H9 (cell line): ENCODE measurements at regions not wholly inside any gene's neighbourhood (a gene's known extent, or its start where the extent isn't known, plus 50 kb on each side); places are given as distances from the start of the nearest gene placed in this dataset.
A peak's percentile ranks its signal among the peaks of the same experiment; 100 is the strongest.

Source experiments
- DNase-seq: peaks from one replicate; pipeline ENCODE4 v3.0.0-alpha.2; 2017
- H2AFZ ChIP-seq: one replicate; pipeline ENCODE4 v1.6.1; 2013; ENCODE audit warnings: mild to moderate bottlenecking, low read length, control low read depth, moderate library complexity
- H2AK5ac ChIP-seq: 2 replicates; pipeline ENCODE4 v1.6.1; 2013; ENCODE audit warnings: low read length, control low read depth, mixed read lengths; ENCODE audit not compliant: insufficient read length
- H2BK120ac ChIP-seq: one replicate; pipeline ENCODE4 v1.6.1; 2013; ENCODE audit warnings: low read depth, mild to moderate bottlenecking, low read length, control low read depth, inconsistent platforms; ENCODE audit not compliant: poor library complexity, severe bottlenecking
- H2BK12ac ChIP-seq: 2 replicates; pipeline ENCODE4 v1.6.1; 2013; ENCODE audit warnings: low read length, control low read depth, mixed read lengths, low read depth; ENCODE audit not compliant: insufficient read length
- H2BK15ac ChIP-seq: 2 replicates; pipeline ENCODE4 v1.6.1; 2013; ENCODE audit warnings: low read depth, low read length, control low read depth
- H2BK20ac ChIP-seq: one replicate; pipeline ENCODE4 v1.6.1; 2013; ENCODE audit warnings: low read depth, mild to moderate bottlenecking, low read length, control low read depth, inconsistent platforms; ENCODE audit not compliant: poor library complexity, severe bottlenecking
- H2BK5ac ChIP-seq: 2 replicates; pipeline ENCODE4 v1.6.1; 2013; ENCODE audit warnings: low read length, control low read depth, mixed read lengths; ENCODE audit not compliant: insufficient read length
- H3K14ac ChIP-seq: 2 replicates; pipeline ENCODE4 v1.6.1; 2013; ENCODE audit warnings: low read length, control low read depth; ENCODE audit not compliant: insufficient read depth
- H3K18ac ChIP-seq: 2 replicates; pipeline ENCODE4 v1.6.1; 2013; ENCODE audit warnings: low read depth, mild to moderate bottlenecking, mixed read lengths, low read length, control low read depth; ENCODE audit not compliant: insufficient read length
- H3K23ac ChIP-seq: 2 replicates; pipeline ENCODE4 v1.6.1; 2013; ENCODE audit warnings: low read length, control low read depth, mixed read lengths, low read depth; ENCODE audit not compliant: insufficient read length
- H3K23me2 ChIP-seq: 2 replicates; pipeline ENCODE4 v1.6.1; 2013; ENCODE audit warnings: low read depth, mild to moderate bottlenecking, mixed read lengths, low read length, control low read depth; ENCODE audit not compliant: insufficient read length, poor library complexity, severe bottlenecking
- H3K27ac ChIP-seq: 2 replicates; pipeline ENCODE4 v1.5.1; 2013; ENCODE audit warnings: low read length, control low read depth, mixed read lengths, low read depth; ENCODE audit not compliant: insufficient read length
- H3K27me3 ChIP-seq: 2 replicates; pipeline ENCODE4 v1.6.1; 2013; ENCODE audit warnings: low read length, control low read depth, inconsistent platforms; ENCODE audit not compliant: insufficient read depth
- H3K4ac ChIP-seq: 2 replicates; pipeline ENCODE4 v1.6.1; 2013; ENCODE audit warnings: low read depth, mild to moderate bottlenecking, control low read depth, inconsistent platforms, low read length, moderate library complexity
- H3K4me1 ChIP-seq: 2 replicates; pipeline ENCODE4 v1.6.1; 2013; ENCODE audit warnings: low read length, control low read depth, inconsistent platforms; ENCODE audit not compliant: insufficient read depth
- H3K4me2 ChIP-seq: 2 replicates; pipeline ENCODE4 v1.6.1; 2013; ENCODE audit warnings: low read length, control low read depth, mixed read lengths; ENCODE audit not compliant: insufficient read length, insufficient read depth
- H3K56ac ChIP-seq: 2 replicates; pipeline ENCODE4 v1.6.1; 2013; ENCODE audit warnings: low read depth, mild to moderate bottlenecking, mixed read lengths, low read length, control low read depth; ENCODE audit not compliant: insufficient read length
- H3K79me1 ChIP-seq: 2 replicates; pipeline ENCODE4 v1.6.1; 2013; ENCODE audit warnings: low read depth, mild to moderate bottlenecking, moderate library complexity, low read length, control low read depth, inconsistent platforms; ENCODE audit not compliant: insufficient read depth, poor library complexity, severe bottlenecking
- H3K79me2 ChIP-seq: 2 replicates; pipeline ENCODE4 v1.6.1; 2013; ENCODE audit warnings: low read length, control low read depth, inconsistent platforms; ENCODE audit not compliant: insufficient read depth
- H3K9ac ChIP-seq: 2 replicates; pipeline ENCODE4 v1.6.1; 2013; ENCODE audit warnings: low read length, control low read depth, mixed read lengths; ENCODE audit not compliant: insufficient read length; ENCODE audit errors: extremely low read depth
- H3K9me3 ChIP-seq: one replicate; pipeline ENCODE4 v1.6.1; 2013; ENCODE audit warnings: low read depth, low read length, inconsistent platforms; ENCODE audit not compliant: control insufficient read depth
- H3T11ph ChIP-seq: one replicate; pipeline ENCODE4 v1.6.1; 2013; ENCODE audit warnings: mild to moderate bottlenecking, low read length, control low read depth, inconsistent platforms
- H4K20me1 ChIP-seq: one replicate; pipeline ENCODE4 v1.6.1; 2013; ENCODE audit not compliant: control insufficient read depth, insufficient read length, insufficient read depth
- H4K5ac ChIP-seq: 2 replicates; pipeline ENCODE4 v1.6.1; 2013; ENCODE audit warnings: low read depth, mild to moderate bottlenecking, mixed read lengths, low read length, control low read depth; ENCODE audit not compliant: insufficient read length
- H4K8ac ChIP-seq: replicated peaks from 2 replicates; pipeline ENCODE4 v1.6.1; 2013; ENCODE audit warnings: low read length, control low read depth, mixed read lengths, low read depth; ENCODE audit not compliant: insufficient read length
- H4K91ac ChIP-seq: 2 replicates; pipeline ENCODE4 v1.6.1; 2013; ENCODE audit warnings: low read depth, mild to moderate bottlenecking, moderate library complexity, mixed read lengths, low read length, control low read depth; ENCODE audit not compliant: insufficient read length
- H3K27ac Mint-ChIP-seq, 3 experiments: 2 replicates in 2 of 3; 3 replicates in 1 of 3; pipeline ENCODE4 v1.8.0; 2020 to 2021; ENCODE audit warnings: mixed read lengths in 3 of 3, mild to moderate bottlenecking in 1 of 3, moderate library complexity in 1 of 3
- H3K27me3 Mint-ChIP-seq: 2 replicates; pipeline ENCODE4 v1.8.0; 2021; ENCODE audit warnings: low read depth, mild to moderate bottlenecking, moderate library complexity, mixed read lengths
- H3K36me3 Mint-ChIP-seq, 3 experiments: 2 replicates in 2 of 3; 3 replicates in 1 of 3; pipeline ENCODE4 v1.8.0; 2020 to 2021; ENCODE audit warnings: low read depth in 3 of 3, mixed read lengths in 3 of 3; ENCODE audit not compliant: insufficient read depth in 1 of 3
- H3K4me1 Mint-ChIP-seq, 2 experiments: 2 replicates each; pipeline ENCODE4 v1.8.0; 2020; ENCODE audit warnings: mixed read lengths in 2 of 2
- H3K4me3 Mint-ChIP-seq, 2 experiments: 2 replicates in 1 of 2; 3 replicates in 1 of 2; pipeline ENCODE4 v1.8.0; 2020 to 2021; ENCODE audit warnings: mild to moderate bottlenecking in 2 of 2, mixed read lengths in 2 of 2, moderate library complexity in 1 of 2
- H3K9me3 Mint-ChIP-seq, 2 experiments: 2 replicates in 1 of 2; 3 replicates in 1 of 2; pipeline ENCODE4 v1.8.0; 2020; ENCODE audit warnings: mild to moderate bottlenecking in 2 of 2, mixed read lengths in 2 of 2, moderate library complexity in 1 of 2
- CTCF ChIP-seq: fragments of 200-600 bp; sonication (generic); conservative IDR thresholded peaks from 3 replicates; pipeline ENCODE4 v1.8.0; 2021; ENCODE audit warnings: antibody characterized with exemption, mild to moderate bottlenecking
- WGBS: extraction: QIAGEN DNeasy Blood & Tissue Kit; methylation state at CpG from one replicate; pipeline ENCODE4 v1.1.7; 2013; ENCODE audit warnings: missing lambda C conversion rate, low lambda C conversion rate, mixed read lengths; ENCODE audit not compliant: insufficient read length; ENCODE audit errors: extremely low coverage; 5-methylcytosine and 5-hydroxymethylcytosine counted together

GRCh38 chr13:30079501-30079900 is 227.8 kb downstream of the KATNAL1 start:
- H2BK20ac ChIP-seq = no peak overlapping the region
- H3K4me1 ChIP-seq = peaks cover 7% of the 10 kb centered on the region; the same call in 1 of the 2 replicates
- no peak overlapping the region for H2BK15ac ChIP-seq
- H3K79me1 ChIP-seq = no peaks in the 10 kb centered on the region
- H3K27me3 ChIP-seq = no peaks in the 10 kb centered on the region
- Mint-ChIP-seq H3K4me3 (no peak overlapping the region; a peak in 1 of 5 replicates), H3K4me1 (peaks cover 17 to 21% of the 10 kb centered on the region in 2 experiments), H3K27ac (peak overlapping the region in 1 of 3 experiments; percentile 78; a peak in 2 of 7 replicates), H3K9me3 (peaks cover 21 to 38% of the 10 kb centered on the region in 2 experiments), H3K27me3 (no peaks in the 10 kb centered on the region), H3K36me3 (peaks cover 0 to 26% (median 16%) of the 10 kb centered on the region in 3 experiments)
- H3K23me2 ChIP-seq = no peaks in the 10 kb centered on the region
- no peaks in the 10 kb centered on the region for H3K79me2 ChIP-seq
- H2BK5ac ChIP-seq = no peak overlapping the region
- H2AK5ac ChIP-seq = no peak overlapping the region
- WGBS = no CpG with 5 or more reads among the region's 9 CpGs
- H3K14ac ChIP-seq = no peak overlapping the region
- no peaks in the 10 kb centered on the region for H3K9me3 ChIP-seq
- no peak overlapping the region for H3K56ac ChIP-seq
- H2BK120ac ChIP-seq = no peak overlapping the region
- no peak overlapping the region for H3T11ph ChIP-seq
- no peak for TF ChIP-seq CTCF
- no peak overlapping the region for H3K27ac ChIP-seq
- H4K5ac ChIP-seq = no peak overlapping the region
- no peaks in the 10 kb centered on the region for H4K20me1 ChIP-seq
- H3K4ac ChIP-seq = no peak overlapping the region
- no peak overlapping the region for H2BK12ac ChIP-seq
- H3K4me2 ChIP-seq = no peak overlapping the region
- H3K9ac ChIP-seq = no peak overlapping the region
- H4K91ac ChIP-seq = no peak overlapping the region
- no peak overlapping the region for H3K18ac ChIP-seq
- H2AFZ ChIP-seq = no peak overlapping the region
- H4K8ac ChIP-seq = no peak overlapping the region
- H3K23ac ChIP-seq = no peak overlapping the region
- DNase-seq = no peak
